ENCODE measurements at regions not wholly inside any gene's neighbourhood (a gene's known extent, or its start where the extent isn't known, plus 50 kb on each side); places are given as distances from the start of the nearest gene placed in this dataset.

GRCh38 chr1:166716620-166717019 lies 122.7 kb upstream of the POGK start:
- TF ChIP-seq CTCF (IDR thresholded peaks at IDR 0.05 in 4 of 5, conservative IDR thresholded peaks at IDR 0.05 in 1 of 5) (no peak), POLR2A (IDR thresholded peaks at IDR 0.05) (no peak)

Data from gastrocnemius medialis (tissue), 4 donors.